Common myeloid progenitor, CD34-positive (primary cell): ENCODE measurements at regions not wholly inside any gene's neighbourhood (a gene's known extent, or its start where the extent isn't known, plus 50 kb on each side); places are given as distances from the start of the nearest gene placed in this dataset.

ENCODE experiments used
- CTCF ChIA-PET: fragments of 350-600 bp; sonication (Branson Sonifier 250); formaldehyde crosslinking; loops from one replicate; lab custom pipeline; 2021; ENCODE audit warnings: antibody characterized with exemption; lab: Charles Lee
- POLR2A ChIA-PET: fragments of 350-600 bp; sonication (Branson Sonifier 250); formaldehyde crosslinking; loops from one replicate; lab custom pipeline; 2021; ENCODE audit warnings: antibody characterized with exemption; lab: Charles Lee
- DNase-seq, 3 donors: peaks; one replicate each; pipeline versions ENCODE4 v3.0.0 to v3.0.0-alpha.2; 2013
- H3K27ac ChIP-seq, 2 experiments: 1 replicate in 1 of 2; 2 replicates in 1 of 2; pipeline ENCODE4 v1.7.0; 2013; ENCODE audit warnings: inconsistent platforms in 2 of 2, low read length in 2 of 2, mild to moderate bottlenecking in 2 of 2, low read depth in 1 of 2, moderate library complexity in 1 of 2; ENCODE audit not compliant: severe bottlenecking in 2 of 2, insufficient read depth in 1 of 2, poor library complexity in 1 of 2
- H3K27me3 ChIP-seq, 5 experiments: replicated peaks in 2 of 5; 1 replicate in 3 of 5; 2 replicates in 2 of 5; pipeline versions ENCODE4 v1.6.1 to v1.7.0; 2013; ENCODE audit warnings: low read length in 4 of 5, mild to moderate bottlenecking in 2 of 5, moderate library complexity in 2 of 5, inconsistent platforms in 1 of 5; ENCODE audit not compliant: insufficient read depth in 5 of 5, control insufficient read depth in 4 of 5
- H3K36me3 ChIP-seq, 4 experiments: 1 replicate in 2 of 4; 2 replicates in 2 of 4; pipeline versions ENCODE4 v1.6.1 to v1.7.0; 2013; ENCODE audit warnings: low read length in 3 of 4, control low read depth in 1 of 4, mild to moderate bottlenecking in 1 of 4; ENCODE audit not compliant: control insufficient read depth in 4 of 4, insufficient read depth in 4 of 4
- H3K4me1 ChIP-seq, 4 experiments: 1 replicate in 3 of 4; 2 replicates in 1 of 4; pipeline versions ENCODE4 v1.6.1 to v1.7.1; 2013; ENCODE audit warnings: low read length in 3 of 4, mild to moderate bottlenecking in 3 of 4, control low read depth in 1 of 4, inconsistent platforms in 1 of 4, moderate library complexity in 1 of 4; ENCODE audit not compliant: control insufficient read depth in 4 of 4, insufficient read depth in 4 of 4; ENCODE audit errors: control extremely low read depth in 1 of 4
- H3K4me3 ChIP-seq, 7 experiments: 1 replicate in 4 of 7; 2 replicates in 3 of 7; pipeline versions ENCODE4 v1.5.1 to v1.7.0; 2013; ENCODE audit warnings: mild to moderate bottlenecking in 7 of 7, low read length in 6 of 7, moderate library complexity in 6 of 7, inconsistent platforms in 2 of 7, low read depth in 2 of 7, control low read depth in 1 of 7; ENCODE audit not compliant: insufficient read depth in 4 of 7, control insufficient read depth in 1 of 7; ENCODE audit errors: extremely low read depth in 1 of 7
- H3K9me3 ChIP-seq, 5 experiments: 1 replicate in 4 of 5; 2 replicates in 1 of 5; pipeline versions ENCODE4 v1.6.1 to v1.7.1; 2013; ENCODE audit warnings: low read length in 4 of 5, mild to moderate bottlenecking in 2 of 5, inconsistent platforms in 1 of 5, low read depth in 1 of 5, moderate library complexity in 1 of 5; ENCODE audit not compliant: control insufficient read depth in 4 of 5, insufficient read depth in 2 of 5; ENCODE audit errors: control extremely low read depth in 1 of 5
- WGBS: methylation state at CpG from one replicate; pipeline ENCODE4 v1.1.5; 2013; ENCODE audit not compliant: insufficient coverage; 5-methylcytosine and 5-hydroxymethylcytosine counted together

GRCh38 chr5:101153526-101153925, 250.4 kb upstream of the ST8SIA4 start:
- Histone ChIP-seq H3K4me3 (no peak overlapping the region), H3K27me3 (no peaks in the 10 kb centered on the region), H3K27ac (no peak overlapping the region), H3K36me3 (no peaks in the 10 kb centered on the region), H3K4me1 (no peaks in the 10 kb centered on the region), H3K9me3 (peaks cover 0 to 3% (median 0%) of the 10 kb centered on the region in 5 experiments)
- POLR2A ChIA-PET = no interaction called here
- no peak for DNase-seq
- WGBS = no CpG with 5 or more reads among the region's 1 CpG
- CTCF ChIA-PET = no interaction called here

- Histone ChIP-seq H3K27ac (no peak overlapping the region), H3K4me1 (no peaks in the 10 kb centered on the region), H3K36me3 (no peaks in the 10 kb centered on the region), H3K4me3 (no peak overlapping the region), H3K9me3 (no peaks in the 10 kb centered on the region), H3K27me3 (no peaks in the 10 kb centered on the region)
- ChIA-PET POLR2A (no interaction called here), CTCF (no interaction called here)
- DNase-seq = no peak
Measured at GRCh38 chr5:101143526-101143925, 240.4 kb upstream of the ST8SIA4 start.

- ChIA-PET CTCF (no interaction called here), POLR2A (no interaction called here)
- Histone ChIP-seq H3K4me3 (no peak overlapping the region), H3K9me3 (no peaks in the 10 kb centered on the region), H3K27ac (no peak overlapping the region), H3K36me3 (no peaks in the 10 kb centered on the region), H3K27me3 (no peaks in the 10 kb centered on the region), H3K4me1 (no peaks in the 10 kb centered on the region)
- no peak for DNase-seq
- WGBS = 100% methylated on average over 2 of the region's 3 CpGs
Measured at GRCh38 chr5:101142102-101142501, 239.0 kb upstream of the ST8SIA4 start.

- no peak for DNase-seq
- Histone ChIP-seq H3K27ac (no peak overlapping the region), H3K9me3 (no peaks in the 10 kb centered on the region), H3K4me1 (no peaks in the 10 kb centered on the region), H3K4me3 (no peak overlapping the region), H3K27me3 (no peaks in the 10 kb centered on the region), H3K36me3 (no peaks in the 10 kb centered on the region)
- CTCF ChIA-PET = no interaction called here
- POLR2A ChIA-PET = no interaction called here
- no CpG with 5 or more reads among the region's 3 CpGs for WGBS
Measured at GRCh38 chr5:101136454-101136853, 233.4 kb upstream of the ST8SIA4 start.

GRCh38 chr5:101123363-101123762, 220.3 kb upstream of the ST8SIA4 start:
- Histone ChIP-seq H3K27ac (no peak overlapping the region), H3K27me3 (no peaks in the 10 kb centered on the region), H3K4me3 (no peak overlapping the region), H3K36me3 (no peaks in the 10 kb centered on the region), H3K4me1 (no peaks in the 10 kb centered on the region), H3K9me3 (no peaks in the 10 kb centered on the region)
- no CpG with 5 or more reads among the region's 2 CpGs for WGBS
- ChIA-PET CTCF (no interaction called here), POLR2A (no interaction called here)
- DNase-seq = no peak

- CTCF ChIA-PET = no interaction called here
- DNase-seq = no peak
- Histone ChIP-seq H3K36me3 (no peaks in the 10 kb centered on the region), H3K4me3 (no peak overlapping the region), H3K27ac (no peak overlapping the region), H3K27me3 (no peaks in the 10 kb centered on the region), H3K4me1 (no peaks in the 10 kb centered on the region), H3K9me3 (no peaks in the 10 kb centered on the region)
- POLR2A ChIA-PET = no interaction called here
Measured at GRCh38 chr5:101112645-101113044, 209.6 kb upstream of the ST8SIA4 start.

GRCh38 chr5:101103874-101104273, 200.8 kb upstream of the ST8SIA4 start:
- H3K4me1 ChIP-seq = no peaks in the 10 kb centered on the region

DNA sequence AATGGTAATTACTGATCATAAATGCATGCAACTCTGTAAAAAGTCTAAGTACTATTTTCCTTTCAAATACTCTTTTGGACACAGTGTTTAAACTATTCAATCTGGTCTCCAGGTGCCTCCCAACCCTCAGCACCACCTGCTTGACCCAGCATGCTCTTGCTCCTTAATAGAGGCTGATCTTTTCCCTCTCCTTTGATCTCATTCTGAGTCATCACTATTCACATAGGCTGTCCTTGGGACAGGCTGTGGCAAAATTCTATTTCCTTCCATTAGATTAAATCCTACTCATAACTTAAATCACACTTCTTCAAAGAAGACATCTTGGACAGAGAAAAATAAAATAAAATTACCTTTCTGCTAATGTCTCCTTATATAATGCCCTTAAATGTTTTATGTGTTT, 199.4 kb upstream of the ST8SIA4 start:
- no peaks in the 10 kb centered on the region for H3K4me1 ChIP-seq
- no peaks in the 10 kb centered on the region for H3K27me3 ChIP-seq
- ChIA-PET POLR2A (no interaction called here), CTCF (no interaction called here)
- no peak overlapping the region for H3K27ac ChIP-seq
- H3K36me3 ChIP-seq = no peaks in the 10 kb centered on the region
- no peaks in the 10 kb centered on the region for H3K9me3 ChIP-seq
- H3K4me3 ChIP-seq = no peak overlapping the region
- no peak for DNase-seq

More at GRCh38 chr5:101103874-101104273, 200.8 kb upstream of the ST8SIA4 start:
- Histone ChIP-seq H3K36me3 (no peaks in the 10 kb centered on the region), H3K27ac (no peak overlapping the region), H3K4me3 (no peak overlapping the region), H3K27me3 (no peaks in the 10 kb centered on the region), H3K9me3 (no peaks in the 10 kb centered on the region)
- CTCF ChIA-PET = no interaction called here
- no CpG with 5 or more reads among the region's 1 CpG for WGBS
- POLR2A ChIA-PET = no interaction called here
- DNase-seq = no peak
